Hepatocyte (in vitro differentiated cells): ENCODE measurements at regions not wholly inside any gene's neighbourhood (a gene's known extent, or its start where the extent isn't known, plus 50 kb on each side); places are given as distances from the start of the nearest gene placed in this dataset.

Experiments used
- DNase-seq: peaks from one replicate; pipeline ENCODE4 v3.0.0-alpha.2; 2016; ENCODE audit warnings: low spot score
- H2AFZ ChIP-seq: fragments of 200-600 bp; sonication (generic); 2 replicates; pipeline ENCODE4 v1.6.0; 2016; ENCODE audit warnings: antibody characterized with exemption, mild to moderate bottlenecking
- H3K27ac ChIP-seq: fragments of 200-600 bp; sonication (generic); 2 replicates; pipeline ENCODE4 v1.5.1; 2016; ENCODE audit warnings: mild to moderate bottlenecking
- H3K27me3 ChIP-seq: fragments of 200-600 bp; sonication (generic); 2 replicates; pipeline ENCODE4 v1.6.1; 2016
- H3K36me3 ChIP-seq: fragments of 200-600 bp; sonication (generic); replicated peaks from 2 replicates; pipeline ENCODE4 v1.5.1; 2016; ENCODE audit warnings: low read depth; ENCODE audit not compliant: insufficient read depth
- H3K4me1 ChIP-seq: fragments of 200-600 bp; sonication (generic); 2 replicates; pipeline ENCODE4 v1.5.1; 2016; ENCODE audit warnings: mild to moderate bottlenecking, moderate library complexity; ENCODE audit not compliant: insufficient read depth
- H3K4me2 ChIP-seq: fragments of 200-600 bp; sonication (generic); 2 replicates; pipeline ENCODE4 v1.6.0; 2016
- H3K4me3 ChIP-seq: fragments of 200-600 bp; sonication (generic); 2 replicates; pipeline ENCODE4 v1.5.1; 2016; ENCODE audit warnings: mild to moderate bottlenecking
- H3K79me2 ChIP-seq: fragments of 200-600 bp; sonication (generic); 2 replicates; pipeline ENCODE4 v1.6.0; 2017; ENCODE audit warnings: mild to moderate bottlenecking
- H3K9me2 ChIP-seq: fragments of 200-600 bp; sonication (generic); replicated peaks from 2 replicates; pipeline ENCODE4 v1.6.0; 2017; ENCODE audit warnings: mild to moderate bottlenecking; ENCODE audit not compliant: insufficient read depth
- H3K9me3 ChIP-seq: fragments of 200-600 bp; sonication (generic); 2 replicates; pipeline ENCODE4 v1.5.1; 2016; ENCODE audit warnings: low read depth, mild to moderate bottlenecking
- H4K20me1 ChIP-seq: fragments of 200-600 bp; sonication (generic); 2 replicates; pipeline ENCODE4 v1.6.0; 2016; ENCODE audit warnings: mild to moderate bottlenecking; ENCODE audit not compliant: insufficient read depth, poor library complexity, severe bottlenecking
- CTCF ChIP-seq: fragments of 200-600 bp; sonication (generic); IDR thresholded peaks from 2 replicates; pipeline ENCODE4 v1.5.1; 2016; ENCODE audit warnings: antibody characterized with exemption, mild to moderate bottlenecking; ENCODE audit not compliant: poor library complexity
- EZH2 ChIP-seq: fragments of 200-600 bp; sonication (generic); IDR thresholded peaks from 2 replicates; pipeline ENCODE4 v1.6.1; 2016; ENCODE audit warnings: antibody characterized with exemption, mild to moderate bottlenecking, borderline replicate concordance
- EZH2phosphoT487 ChIP-seq: fragments of 200-600 bp; sonication (generic); IDR thresholded peaks from one replicate; pipeline ENCODE4 v1.6.1; 2018; ENCODE audit warnings: antibody characterized with exemption, mild to moderate bottlenecking, low read depth, moderate library complexity; ENCODE audit not compliant: unreplicated experiment, severe bottlenecking
- WGBS: methylation state at CpG from one replicate; pipeline ENCODE4 v1.1.6; 2016; ENCODE audit warnings: low lambda C conversion rate; ENCODE audit errors: missing lambda C conversion rate; 5-methylcytosine and 5-hydroxymethylcytosine counted together

DNA sequence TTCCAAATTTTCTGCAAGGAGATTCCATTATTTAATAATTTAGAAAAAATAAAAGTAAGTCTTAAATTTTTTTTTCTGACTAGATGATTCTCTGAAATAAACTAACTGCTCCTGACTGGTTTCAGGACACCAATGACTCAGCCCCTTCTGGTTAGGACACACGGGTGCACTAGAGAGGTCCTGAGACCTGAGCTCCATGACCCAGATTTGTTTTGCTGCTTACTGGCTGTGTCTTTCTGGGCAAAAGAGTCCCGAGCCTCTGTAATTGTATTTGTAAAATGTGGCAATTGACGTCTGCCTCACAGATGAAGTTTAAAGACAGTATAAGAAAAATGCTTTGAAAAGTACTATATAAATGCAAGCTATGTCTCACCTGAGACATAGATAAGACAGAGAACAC is 89.1 kb downstream of the SLC24A2 start:
- no peaks in the 10 kb centered on the region for H3K9me3 ChIP-seq
- no peaks in the 10 kb centered on the region for H3K36me3 ChIP-seq
- no peaks in the 10 kb centered on the region for H3K9me2 ChIP-seq
- no peak overlapping the region for H3K27ac ChIP-seq
- H3K4me3 ChIP-seq = no peak overlapping the region
- no peak for DNase-seq
- H3K4me1 ChIP-seq = no peaks in the 10 kb centered on the region
- 17% methylated on average over 3 of the region's 3 CpGs for WGBS
- no peaks in the 10 kb centered on the region for H4K20me1 ChIP-seq
- no peak for TF ChIP-seq CTCF
- no peak for TF ChIP-seq EZH2phosphoT487
- no peak for TF ChIP-seq EZH2
- H3K27me3 ChIP-seq = no peaks in the 10 kb centered on the region
- no peak overlapping the region for H3K4me2 ChIP-seq
- H3K79me2 ChIP-seq = no peaks in the 10 kb centered on the region
- H2AFZ ChIP-seq = no peak overlapping the region

GRCh38 chr9:19698960-19699359 is 89.9 kb downstream of the SLC24A2 start:
- Histone ChIP-seq H3K4me3 (no peak overlapping the region), H3K36me3 (no peaks in the 10 kb centered on the region), H3K27ac (no peak overlapping the region), H2AFZ (no peak overlapping the region), H3K4me1 (no peaks in the 10 kb centered on the region), H3K79me2 (no peaks in the 10 kb centered on the region), H3K27me3 (no peaks in the 10 kb centered on the region), H4K20me1 (no peaks in the 10 kb centered on the region), H3K9me3 (no peaks in the 10 kb centered on the region), H3K4me2 (no peak overlapping the region), H3K9me2 (no peaks in the 10 kb centered on the region)
- TF ChIP-seq EZH2phosphoT487 = no peak
- TF ChIP-seq CTCF = no peak
- no peak for TF ChIP-seq EZH2
- DNase-seq = no peak
- 17% methylated on average over 3 of the region's 3 CpGs for WGBS

- no peaks in the 10 kb centered on the region for H4K20me1 ChIP-seq
- H3K4me3 ChIP-seq = no peak overlapping the region
- no peaks in the 10 kb centered on the region for H3K79me2 ChIP-seq
- H2AFZ ChIP-seq = no peak overlapping the region
- H3K4me1 ChIP-seq = no peaks in the 10 kb centered on the region
- no peak overlapping the region for H3K4me2 ChIP-seq
- 88% methylated on average over 3 of the region's 3 CpGs for WGBS
- H3K36me3 ChIP-seq = no peaks in the 10 kb centered on the region
- no peaks in the 10 kb centered on the region for H3K27me3 ChIP-seq
- H3K9me2 ChIP-seq = no peaks in the 10 kb centered on the region
- H3K9me3 ChIP-seq = no peaks in the 10 kb centered on the region
- DNase-seq = no peak
- TF ChIP-seq CTCF = no peak
- TF ChIP-seq EZH2 = no peak
- TF ChIP-seq EZH2phosphoT487 = no peak
- no peak overlapping the region for H3K27ac ChIP-seq
Measured at GRCh38 chr9:19694601-19695000, 94.2 kb downstream of the SLC24A2 start.

- no peaks in the 10 kb centered on the region for H3K4me1 ChIP-seq
- no peak overlapping the region for H3K4me2 ChIP-seq
- no peak for TF ChIP-seq EZH2
- no peak for TF ChIP-seq CTCF
- TF ChIP-seq EZH2phosphoT487 = no peak
- no peak overlapping the region for H3K4me3 ChIP-seq
- 85% methylated on average over 5 of the region's 5 CpGs for WGBS
- no peaks in the 10 kb centered on the region for H3K79me2 ChIP-seq
- H3K27ac ChIP-seq = no peak overlapping the region
- no peaks in the 10 kb centered on the region for H3K36me3 ChIP-seq
- no peaks in the 10 kb centered on the region for H3K9me2 ChIP-seq
- DNase-seq = no peak
- H2AFZ ChIP-seq = no peak overlapping the region
- no peaks in the 10 kb centered on the region for H3K27me3 ChIP-seq
- H4K20me1 ChIP-seq = no peaks in the 10 kb centered on the region
- H3K9me3 ChIP-seq = no peaks in the 10 kb centered on the region
Measured at GRCh38 chr9:19690128-19690527, 98.7 kb downstream of the SLC24A2 start.
